GM12874 (cell line): ENCODE measurements at regions not wholly inside any gene's neighbourhood (a gene's known extent, or its start where the extent isn't known, plus 50 kb on each side); places are given as distances from the start of the nearest gene placed in this dataset.

Source experiments
- CTCF ChIP-seq: IDR thresholded peaks from 2 replicates; pipeline ENCODE4 v1.5.1; 2011; ENCODE audit warnings: low read depth, mild to moderate bottlenecking, control low read depth, low read length, moderate library complexity; ENCODE audit not compliant: insufficient read depth

GRCh38 chr2:173456960-173457359 lies 102.3 kb downstream of the CDCA7 start:
- no peak for TF ChIP-seq CTCF

DNA sequence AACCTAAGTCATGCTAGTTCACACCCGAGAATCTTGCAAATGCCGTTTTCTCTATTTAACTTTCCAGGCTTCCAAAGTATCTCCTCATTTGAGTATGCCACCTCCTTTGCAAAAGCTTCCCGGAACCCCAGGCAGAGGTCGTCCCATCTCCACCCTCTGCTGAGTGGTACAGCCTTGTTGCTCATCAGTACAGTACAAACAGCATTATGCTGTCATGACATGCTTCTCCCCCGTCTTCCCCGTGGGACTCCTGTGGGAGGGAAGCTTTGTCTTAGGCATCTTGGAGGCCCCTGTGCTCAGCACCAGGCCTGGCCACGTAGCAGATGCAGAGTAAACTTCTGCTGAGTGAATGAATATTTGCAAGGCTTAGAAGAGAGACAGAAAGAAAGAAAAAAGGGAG lies 102.7 kb downstream of the CDCA7 start:
- no peak for TF ChIP-seq CTCF

DNA sequence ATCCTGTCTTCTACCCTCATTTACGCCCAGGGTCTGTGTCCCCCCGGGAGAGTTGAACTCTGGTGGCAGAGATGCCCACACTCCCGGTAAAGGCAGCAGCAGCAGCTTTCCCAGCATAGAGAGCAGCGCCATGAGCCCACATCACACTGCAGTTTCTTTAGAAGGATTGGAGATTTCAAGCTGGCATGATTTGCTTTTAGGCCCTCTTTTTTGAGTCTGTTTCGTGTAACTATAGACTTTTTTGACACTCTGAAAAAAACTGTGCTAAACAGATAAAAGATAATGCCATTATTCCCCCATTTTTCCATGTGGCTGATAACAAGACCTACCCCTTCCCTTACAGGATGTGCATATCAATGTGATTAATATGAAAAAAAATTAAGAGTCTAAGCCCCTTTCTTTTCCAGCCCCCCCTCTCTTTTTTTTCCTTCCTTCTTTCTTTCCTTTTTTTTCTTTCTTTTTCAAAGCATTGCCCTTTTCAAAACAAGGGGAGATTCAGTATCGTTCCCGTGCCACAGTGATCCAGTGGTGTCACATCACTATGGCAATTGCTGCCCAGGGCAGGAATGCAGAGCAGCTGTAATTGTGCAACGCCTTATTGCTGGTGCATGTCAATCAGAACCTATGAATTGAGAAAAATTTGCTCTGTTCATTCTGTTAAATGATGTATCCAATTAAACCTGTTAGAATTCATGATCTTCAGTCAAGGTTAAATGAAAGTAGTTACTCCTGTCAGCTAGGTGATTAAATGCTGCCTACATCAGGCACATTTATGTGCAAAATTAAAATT lies 104.5 kb downstream of the CDCA7 start:
- no peak for TF ChIP-seq CTCF

DNA sequence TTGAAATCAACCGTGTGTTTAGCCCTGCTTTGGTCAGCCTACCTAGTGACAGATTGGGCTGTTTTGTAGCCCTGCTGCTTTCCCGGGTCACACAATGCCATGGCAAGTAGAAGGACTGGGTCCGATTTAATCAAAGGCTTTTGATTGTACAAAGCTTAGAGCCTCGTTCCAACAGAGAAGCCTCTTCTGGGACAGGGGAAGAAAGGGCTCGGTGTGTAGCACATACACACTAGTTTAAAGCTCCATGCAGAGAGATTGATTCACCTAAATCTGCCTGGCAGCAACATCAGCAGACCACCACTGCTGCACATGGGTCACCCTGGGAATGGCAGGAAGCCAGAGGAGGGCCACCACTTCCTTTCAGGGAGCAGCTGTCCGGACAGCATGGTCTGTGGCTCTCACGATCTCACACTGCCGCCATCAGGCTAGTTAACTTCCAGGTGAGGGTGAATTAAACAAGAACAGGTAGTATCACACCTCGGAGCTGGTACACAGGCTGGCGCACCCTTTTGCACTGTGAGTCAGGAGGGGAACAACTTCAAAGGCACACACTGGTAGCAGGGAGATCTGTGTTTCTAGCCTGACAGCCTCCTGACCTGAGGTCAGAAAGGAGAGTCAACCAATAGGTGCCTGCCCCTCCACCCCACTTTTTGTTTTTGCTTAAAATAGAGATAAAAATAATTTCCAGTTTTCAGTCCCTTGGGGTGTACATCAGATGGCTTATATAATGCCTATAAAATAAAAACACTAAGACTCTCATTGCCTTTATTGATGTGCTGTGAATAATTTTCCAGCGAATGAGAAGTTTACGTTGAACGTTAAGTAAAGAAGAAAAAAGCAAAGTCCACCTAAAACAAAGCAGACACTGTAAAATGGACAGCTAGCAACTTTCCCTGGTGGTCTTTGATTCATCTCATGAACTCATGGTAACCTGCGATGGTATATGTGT lies 108.5 kb downstream of the CDCA7 start:
- TF ChIP-seq CTCF, result no peak

DNA sequence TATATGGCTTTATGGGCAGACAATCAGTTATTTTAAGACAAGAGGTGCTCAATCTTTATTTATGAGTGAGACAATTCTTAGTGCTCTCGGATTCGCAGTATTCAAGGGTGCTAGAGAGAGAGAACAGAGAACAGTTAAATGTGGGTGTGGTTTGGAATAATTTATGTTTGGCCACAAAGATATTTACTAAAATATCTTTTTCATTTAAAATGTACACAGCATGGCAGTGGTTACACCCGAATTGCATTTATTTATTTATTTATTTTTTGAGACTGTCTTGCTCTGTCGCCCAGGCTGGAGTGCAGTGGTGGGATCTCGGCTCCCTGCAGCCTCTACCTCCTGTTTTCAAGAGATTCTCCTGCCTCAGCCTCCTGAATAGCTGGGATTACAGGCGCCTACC lies 109.2 kb downstream of the CDCA7 start:
- no peak for TF ChIP-seq CTCF

DNA sequence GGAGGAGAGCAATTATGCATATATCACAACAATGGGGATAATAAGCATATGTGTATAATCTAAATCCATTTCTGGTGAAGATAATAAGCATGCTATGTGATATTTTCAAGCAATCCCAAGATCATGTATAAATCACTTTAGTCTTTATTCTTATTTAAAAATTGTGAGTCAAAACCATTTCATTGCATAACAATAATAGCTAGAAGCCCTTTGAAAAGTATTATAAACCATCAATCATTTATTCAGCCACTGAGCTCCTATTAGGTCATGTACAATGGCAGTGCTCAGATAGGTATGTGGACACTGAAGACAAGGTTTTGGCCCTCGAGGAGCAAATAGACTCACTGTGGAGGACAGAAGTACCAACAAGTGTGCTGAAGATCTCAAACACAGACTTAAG lies 113.1 kb downstream of the CDCA7 start:
- TF ChIP-seq CTCF, result no peak

- TF ChIP-seq CTCF, result no peak
These were observed 113.7 kb downstream of the CDCA7 start for GRCh38 chr2:173468266-173468793.
